ENCODE measurements at regions not wholly inside any gene's neighbourhood (a gene's known extent, or its start where the extent isn't known, plus 50 kb on each side); places are given as distances from the start of the nearest gene placed in this dataset.

DNA sequence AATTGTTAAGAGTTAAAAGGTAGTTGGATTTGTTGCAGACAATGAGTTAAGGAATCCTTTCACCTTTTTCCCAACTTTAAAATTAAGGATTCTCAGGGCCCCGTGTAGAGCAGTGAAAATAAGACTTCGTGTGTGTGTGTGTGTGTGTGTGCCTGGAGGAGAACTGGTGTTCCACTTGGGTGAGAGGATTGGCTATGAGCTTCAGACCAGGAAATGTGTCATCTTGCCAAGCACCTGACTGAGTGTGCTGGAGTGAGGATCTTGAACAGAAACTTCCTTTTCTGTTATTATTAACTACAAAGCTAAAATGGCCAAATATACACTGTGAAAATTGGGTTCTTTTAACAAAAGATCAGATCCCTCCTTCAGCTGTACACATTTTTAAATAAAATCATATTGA is 113.1 kb upstream of the VCX2 start:
- TF ChIP-seq POLR2A (IDR thresholded peaks at IDR 0.05): no peak
- TF ChIP-seq, protein P1, sequence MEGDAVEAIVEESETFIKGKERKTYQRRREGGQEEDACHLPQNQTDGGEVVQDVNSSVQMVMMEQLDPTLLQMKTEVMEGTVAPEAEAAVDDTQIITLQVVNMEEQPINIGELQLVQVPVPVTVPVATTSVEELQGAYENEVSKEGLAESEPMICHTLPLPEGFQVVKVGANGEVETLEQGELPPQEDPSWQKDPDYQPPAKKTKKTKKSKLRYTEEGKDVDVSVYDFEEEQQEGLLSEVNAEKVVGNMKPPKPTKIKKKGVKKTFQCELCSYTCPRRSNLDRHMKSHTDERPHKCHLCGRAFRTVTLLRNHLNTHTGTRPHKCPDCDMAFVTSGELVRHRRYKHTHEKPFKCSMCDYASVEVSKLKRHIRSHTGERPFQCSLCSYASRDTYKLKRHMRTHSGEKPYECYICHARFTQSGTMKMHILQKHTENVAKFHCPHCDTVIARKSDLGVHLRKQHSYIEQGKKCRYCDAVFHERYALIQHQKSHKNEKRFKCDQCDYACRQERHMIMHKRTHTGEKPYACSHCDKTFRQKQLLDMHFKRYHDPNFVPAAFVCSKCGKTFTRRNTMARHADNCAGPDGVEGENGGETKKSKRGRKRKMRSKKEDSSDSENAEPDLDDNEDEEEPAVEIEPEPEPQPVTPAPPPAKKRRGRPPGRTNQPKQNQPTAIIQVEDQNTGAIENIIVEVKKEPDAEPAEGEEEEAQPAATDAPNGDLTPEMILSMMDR (IDR thresholded peaks at IDR 0.05): no peak

Measured in sigmoid colon (tissue), 3 donors.